ENCODE measurements at regions not wholly inside any gene's neighbourhood (a gene's known extent, or its start where the extent isn't known, plus 50 kb on each side); places are given as distances from the start of the nearest gene placed in this dataset.

DNA sequence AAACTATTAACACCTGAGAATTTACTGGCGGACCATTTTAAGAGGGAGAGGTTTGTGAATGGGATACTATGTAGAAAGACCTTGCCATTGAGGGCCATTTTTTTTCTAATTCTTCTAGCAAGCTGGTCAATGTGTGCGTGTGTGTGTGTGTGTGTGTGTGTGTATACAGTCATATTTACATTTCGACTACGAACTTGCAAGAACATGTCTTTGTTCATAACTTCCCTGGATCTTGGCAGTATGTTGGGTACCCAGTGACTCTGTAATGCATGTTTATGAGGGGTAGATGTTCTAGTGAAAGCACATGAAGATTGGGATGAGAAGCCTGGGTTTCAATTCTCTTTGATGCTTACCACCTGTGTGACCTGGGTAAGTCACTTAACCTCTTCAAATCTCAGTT is 133.6 kb downstream of the UBE2E3 start:
- DNase-seq (ENCODE audit: low spot score): no peak

DNA sequence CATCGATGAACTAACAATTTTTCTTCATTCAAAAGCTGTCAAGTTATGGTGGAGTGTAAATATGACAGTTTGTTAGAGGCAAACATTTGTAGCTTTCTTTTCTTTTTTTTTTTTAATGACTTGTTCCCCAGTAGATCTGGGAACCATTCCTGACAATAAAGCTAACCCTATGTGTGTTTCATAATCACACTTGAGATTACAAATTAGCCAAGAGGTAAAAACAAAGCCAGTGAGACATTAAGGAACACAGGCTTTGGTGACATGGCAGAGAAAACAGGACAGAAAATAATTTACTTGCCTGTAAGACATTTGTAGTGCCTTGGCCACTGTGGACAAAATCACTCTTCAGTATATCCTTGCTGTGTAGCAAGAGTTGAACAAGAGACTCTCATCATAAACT is 135.9 kb downstream of the UBE2E3 start:
- intact Hi-C loops (cut with DNase I): no loop called here
- no peak for DNase-seq (ENCODE audit: low spot score)

More for the DNA sequence above, 133.6 kb downstream of the UBE2E3 start:
- intact Hi-C loops (cut with DNase I): no loop called here

- no peak for DNase-seq (ENCODE audit: low spot score)
- intact Hi-C loops (cut with DNase I): no loop called here
Measured at GRCh38 chr2:181117206-181117925, 137.0 kb downstream of the UBE2E3 start.

DNA sequence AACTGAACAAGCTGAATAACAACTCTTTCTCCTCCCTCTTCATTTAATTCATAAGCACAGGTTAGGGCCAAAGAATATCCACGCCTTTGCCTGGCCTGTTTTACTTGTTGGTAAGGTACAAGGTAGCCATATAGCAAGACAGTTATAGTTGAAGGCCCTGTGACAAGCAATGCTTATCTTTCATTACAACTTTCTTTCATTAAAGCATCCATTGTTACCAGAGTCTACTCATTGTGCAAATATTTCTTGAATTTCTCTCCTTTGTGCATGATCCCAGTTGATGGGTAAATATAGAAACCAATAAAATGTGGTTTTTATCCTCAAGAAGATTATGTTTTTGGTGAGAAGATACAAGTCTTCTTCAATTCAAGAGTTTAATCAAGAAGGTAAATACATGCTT is 140.2 kb downstream of the UBE2E3 start:
- no peak for DNase-seq (ENCODE audit: low spot score)
- intact Hi-C loops (cut with DNase I): no loop called here

DNA sequence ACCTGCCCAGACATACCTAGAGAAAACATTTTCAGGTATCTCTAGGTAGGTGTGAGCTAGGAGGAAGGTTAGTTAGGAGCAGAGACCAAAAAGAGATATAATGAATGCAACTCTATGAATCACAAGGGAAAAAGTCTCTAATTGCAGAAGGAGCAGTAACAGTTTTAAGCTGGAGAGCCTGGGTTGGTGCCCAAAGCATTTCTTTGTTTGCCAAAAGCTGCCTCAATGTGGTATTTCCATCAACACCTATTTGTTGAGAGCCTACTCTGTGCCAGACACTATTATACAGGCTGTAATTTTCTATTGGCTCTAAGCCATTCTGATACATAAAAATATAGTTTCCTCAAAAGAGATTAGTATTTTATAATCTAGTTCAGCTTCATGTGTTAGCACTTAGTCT is 141.6 kb downstream of the UBE2E3 start:
- intact Hi-C loops (cut with DNase I): no loop called here
- DNase-seq (ENCODE audit: low spot score): no peak

GRCh38 chr2:181122601-181123000 is 142.2 kb downstream of the UBE2E3 start:
- no peak for DNase-seq (ENCODE audit: low spot score)
- intact Hi-C loops (cut with DNase I): no loop called here

DNA sequence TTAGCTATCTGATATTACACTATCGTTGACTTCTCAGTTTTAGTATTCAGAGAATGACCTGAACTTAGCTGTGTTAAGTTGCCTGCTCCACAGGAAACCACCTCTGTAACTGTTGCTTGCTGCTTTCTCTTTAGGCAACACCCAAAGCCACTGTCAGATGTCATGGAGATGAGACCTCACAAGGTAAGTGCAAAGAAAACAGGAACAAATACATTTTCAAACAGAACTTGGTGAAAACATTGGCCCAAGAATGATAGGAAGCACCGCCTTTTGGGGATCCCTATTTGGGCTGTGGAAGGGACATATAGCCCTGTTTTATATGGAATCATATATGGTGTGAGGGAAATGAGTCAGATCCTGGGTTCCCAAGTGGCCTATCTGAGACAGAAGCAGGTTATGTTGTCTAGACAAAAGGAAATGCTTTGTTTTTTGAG is 143.4 kb downstream of the UBE2E3 start:
- intact Hi-C loops (cut with DNase I): no loop called here
- no peak for DNase-seq (ENCODE audit: low spot score)

DNA sequence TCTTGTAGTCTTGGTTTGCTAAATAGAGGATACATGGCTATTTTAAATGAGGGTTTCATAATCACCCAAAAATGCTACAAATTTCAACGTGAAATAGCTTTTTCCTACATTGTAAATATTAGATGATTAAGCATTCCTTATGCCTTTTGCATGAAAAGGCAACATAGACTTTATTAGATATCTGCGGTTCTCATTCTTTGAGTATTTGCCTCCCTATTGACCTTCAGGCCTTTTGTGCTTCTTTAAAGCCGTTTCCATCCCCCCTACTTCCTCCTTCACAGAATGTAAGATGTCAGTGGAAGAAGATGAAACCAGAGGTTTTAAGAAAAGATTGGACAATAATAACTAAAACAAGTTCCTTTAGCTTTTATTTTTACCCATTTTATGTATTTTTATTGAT is 144.1 kb downstream of the UBE2E3 start:
- intact Hi-C loops (cut with DNase I): no loop called here
- no peak for DNase-seq (ENCODE audit: low spot score)

- DNase-seq (ENCODE audit: low spot score): no peak
- intact Hi-C loops (cut with DNase I): no loop called here
Measured at GRCh38 chr2:181125359-181125758, 145.0 kb downstream of the UBE2E3 start.

- intact Hi-C loops (cut with DNase I): no loop called here
- no peak for DNase-seq (ENCODE audit: low spot score)
Measured at GRCh38 chr2:181126311-181126868, 146.0 kb downstream of the UBE2E3 start.

DNA sequence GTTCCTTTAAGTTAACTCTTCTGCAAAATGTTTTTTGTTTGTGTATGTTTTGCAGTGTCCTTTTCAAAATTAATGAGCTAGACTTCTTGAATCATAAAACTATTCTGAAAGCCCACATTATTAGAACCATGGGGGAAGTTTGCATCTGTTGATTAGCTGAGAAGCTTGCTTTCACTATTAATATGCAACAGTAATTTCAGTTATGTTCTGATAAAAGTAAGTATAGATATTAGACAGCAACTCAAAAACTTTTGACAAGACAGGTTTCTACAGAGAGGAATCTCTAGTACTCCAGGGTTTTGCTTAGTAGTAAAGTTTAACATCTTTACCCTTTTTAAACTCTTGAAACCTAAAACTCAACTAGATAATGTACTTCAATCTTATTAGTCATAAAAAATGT is 147.8 kb downstream of the UBE2E3 start:
- intact Hi-C loops (cut with DNase I): no loop called here
- no peak for DNase-seq (ENCODE audit: low spot score)

- intact Hi-C loops (cut with DNase I): no loop called here
- DNase-seq (ENCODE audit: low spot score): no peak
Measured at GRCh38 chr2:181129364-181130056, 149.1 kb downstream of the UBE2E3 start.

DNA sequence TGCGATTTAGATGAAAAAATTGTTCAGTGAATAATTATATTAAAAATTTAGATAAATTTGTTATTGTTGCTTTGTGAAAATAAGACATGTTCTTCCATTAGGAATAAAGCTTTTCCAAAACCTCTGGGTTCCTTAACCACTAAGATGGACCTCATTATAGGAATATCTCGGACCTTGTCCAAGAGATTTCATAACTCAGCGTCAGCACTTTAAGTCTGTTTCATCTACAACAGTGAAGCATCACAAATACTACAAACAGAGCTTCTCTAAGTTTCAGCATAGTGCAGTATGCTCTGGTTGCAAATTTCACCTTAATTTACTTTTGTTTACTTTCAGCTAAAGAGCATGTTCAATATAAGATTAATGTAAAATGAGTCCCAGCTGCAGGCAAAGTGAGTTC is 150.3 kb downstream of the UBE2E3 start:
- intact Hi-C loops (cut with DNase I): no loop called here
- no peak for DNase-seq (ENCODE audit: low spot score)

DNA sequence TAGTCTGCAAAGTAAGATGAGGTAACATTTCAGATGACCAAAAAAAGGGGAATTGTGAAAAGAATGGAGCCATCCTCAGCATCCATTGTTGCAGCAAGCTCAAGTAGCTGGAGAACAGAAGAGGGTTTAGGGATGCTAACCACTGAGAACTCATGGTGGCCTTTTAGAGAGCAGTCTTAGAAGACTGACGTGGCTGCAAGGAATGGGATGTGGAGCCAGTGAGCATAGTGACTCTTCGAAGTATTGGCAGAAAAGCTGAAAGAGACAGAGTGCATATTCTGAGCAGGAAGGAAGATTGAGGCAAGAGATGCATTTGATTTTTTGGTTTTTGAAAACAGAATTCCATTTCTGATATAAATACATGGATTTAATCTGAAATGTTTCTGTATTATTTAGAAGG is 151.2 kb downstream of the UBE2E3 start:
- DNase-seq (ENCODE audit: low spot score): no peak
- intact Hi-C loops (cut with DNase I): no loop called here

DNA sequence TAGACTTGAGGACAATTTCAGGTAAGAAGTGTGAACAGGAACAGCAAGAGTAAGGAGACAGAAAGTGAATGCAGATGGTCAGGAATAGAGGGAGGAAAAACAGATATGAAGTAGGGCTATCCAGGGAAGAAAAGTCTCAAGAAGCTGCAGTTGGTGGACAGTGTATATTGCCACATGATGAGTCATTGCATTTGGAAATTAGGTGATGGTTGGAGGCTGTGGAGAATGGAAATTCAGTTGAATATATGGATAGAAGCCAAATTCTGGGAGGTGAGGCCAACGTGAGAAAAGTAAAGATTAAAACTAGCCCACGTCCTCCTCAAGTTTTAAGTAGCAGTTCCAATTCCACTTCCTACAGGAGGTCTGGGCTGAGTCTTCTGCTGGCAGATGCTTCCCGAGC is 158.4 kb downstream of the UBE2E3 start:
- intact Hi-C loops (cut with DNase I): no loop called here
- no peak for DNase-seq (ENCODE audit: low spot score)

DNA sequence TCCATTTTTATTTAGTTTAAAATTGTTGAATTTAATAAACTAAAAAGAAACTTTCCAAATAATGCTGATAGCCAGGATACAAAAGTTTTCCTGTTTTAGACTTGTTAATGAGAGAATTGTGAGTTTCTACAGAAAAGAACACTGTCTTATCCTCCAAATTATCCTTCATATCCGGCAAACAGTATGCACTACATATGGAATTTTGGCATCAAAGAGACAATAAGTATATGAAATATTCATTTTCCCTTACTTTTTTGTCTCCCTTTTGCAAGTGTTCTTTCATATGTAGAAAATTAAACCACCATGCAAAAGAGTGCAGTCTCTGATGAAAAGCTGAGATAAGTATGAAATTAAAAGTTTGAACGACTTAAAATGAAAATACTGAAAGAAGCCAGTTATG is 159.4 kb downstream of the UBE2E3 start:
- intact Hi-C loops (cut with DNase I): no loop called here
- no peak for DNase-seq (ENCODE audit: low spot score)

- DNase-seq (ENCODE audit: low spot score): no peak
- intact Hi-C loops (cut with DNase I): no loop called here
Measured at GRCh38 chr2:181140414-181140813, 160.0 kb downstream of the UBE2E3 start.

GRCh38 chr2:181140928-181141327 is 160.5 kb downstream of the UBE2E3 start:
- intact Hi-C loops (cut with DNase I): no loop called here
- DNase-seq (ENCODE audit: low spot score): no peak

DNA sequence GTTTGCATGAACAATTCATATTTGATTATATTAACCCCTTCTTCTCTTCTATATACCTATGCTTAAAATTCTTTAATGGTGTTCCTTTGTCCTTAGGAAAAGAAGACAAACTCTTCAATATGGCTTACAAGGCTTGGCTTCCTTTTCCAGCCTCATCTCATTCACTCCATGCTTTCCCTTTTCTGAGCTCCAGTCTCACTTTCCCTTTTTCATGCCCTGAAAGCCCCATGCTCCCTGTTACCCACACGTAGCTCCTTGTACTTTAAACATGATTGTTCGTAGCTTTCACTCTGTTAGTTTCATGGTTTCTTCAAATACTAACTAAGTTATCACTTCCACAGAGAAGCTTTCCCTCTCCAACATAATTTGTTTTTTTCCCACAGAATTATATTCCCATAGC is 161.3 kb downstream of the UBE2E3 start:
- intact Hi-C loops (cut with DNase I): no loop called here
- DNase-seq (ENCODE audit: low spot score): no peak

- intact Hi-C loops (cut with DNase I): no loop called here
- no peak for DNase-seq (ENCODE audit: low spot score)
Measured at GRCh38 chr2:181142514-181142913, 162.1 kb downstream of the UBE2E3 start.

GRCh38 chr2:181143790-181144300 is 163.4 kb downstream of the UBE2E3 start:
- intact Hi-C loops (cut with DNase I): no loop called here
- DNase-seq (ENCODE audit: low spot score): no peak

Data from cardiac septum (tissue), 1 donor.